ENCODE measurements at regions not wholly inside any gene's neighbourhood (a gene's known extent, or its start where the extent isn't known, plus 50 kb on each side); places are given as distances from the start of the nearest gene placed in this dataset.

DNA sequence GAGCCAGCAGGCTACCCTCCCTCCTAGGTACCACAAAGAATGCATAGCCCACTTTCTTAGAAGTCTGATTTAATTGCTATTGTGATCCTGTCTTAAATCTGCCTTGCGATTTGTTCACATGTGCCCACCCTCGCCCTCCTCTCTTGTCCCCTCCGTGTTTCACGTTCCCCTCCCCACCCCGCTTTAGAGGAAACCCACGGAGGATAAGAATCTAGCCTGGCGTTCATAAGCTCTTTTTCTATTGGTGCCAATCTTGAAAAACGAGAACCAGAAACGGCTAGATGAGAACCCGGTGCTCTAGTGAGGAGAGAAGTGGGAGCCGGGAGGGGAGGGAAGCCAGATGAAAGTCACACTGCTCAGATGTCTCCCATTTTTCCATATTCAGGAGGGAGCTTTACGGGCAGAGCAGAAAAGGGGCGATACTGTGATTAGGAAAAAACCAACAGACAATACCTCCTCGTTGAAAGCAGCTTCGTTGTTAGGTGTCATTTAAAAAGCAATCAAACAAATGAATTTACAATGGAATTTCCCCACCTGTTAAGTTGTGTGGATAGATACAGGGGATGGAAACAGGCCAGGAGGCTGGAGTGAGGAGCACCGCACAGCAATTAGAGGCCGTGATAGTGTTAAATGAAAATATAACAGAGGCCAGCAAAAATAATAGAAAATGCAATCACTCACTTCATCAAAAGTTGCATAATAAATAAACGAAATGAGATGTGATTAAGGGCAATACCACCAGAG, 272.1 kb downstream of the GATA3 start:
- DNase-seq (ENCODE audit: low spot score) = no peak
- Histone ChIP-seq H3K4me1 (ENCODE audit: control insufficient read depth in 4 of 4, insufficient read depth in 4 of 4, low read length in 3 of 4) (no peaks in the 10 kb centered on the region), H3K27ac (ENCODE audit: low read depth in 1 of 2, low read length in 2 of 2) (no peak overlapping the region), H3K36me3 (ENCODE audit: control insufficient read depth in 4 of 4, insufficient read depth in 3 of 4, low read depth in 1 of 4, low read length in 3 of 4) (no peaks in the 10 kb centered on the region), H3K4me3 (ENCODE audit: low read depth in 1 of 3, low read length in 3 of 3) (no peak overlapping the region), H3K9ac (ENCODE audit: low read depth in 1 of 2, low read length in 2 of 2) (no peak overlapping the region), H3K9me3 (ENCODE audit: control insufficient read depth in 4 of 4, low read length in 3 of 4) (no peaks in the 10 kb centered on the region), H3K27me3 (ENCODE audit: control insufficient read depth in 4 of 4, insufficient read depth in 4 of 4, low read length in 3 of 4) (peaks cover 0 to 12% (median 7%) of the 10 kb centered on the region in 4 donors)
- WGBS = 70% methylated on average over 18 of the region's 18 CpGs
- TF ChIP-seq FOXA1 (IDR thresholded peaks at IDR 0.05) = no peak
- TF ChIP-seq GABPA (IDR thresholded peaks at IDR 0.05 in 1 of 2, conservative IDR thresholded peaks at IDR 0.05 in 1 of 2) = no peak
- TF ChIP-seq, protein P1, sequence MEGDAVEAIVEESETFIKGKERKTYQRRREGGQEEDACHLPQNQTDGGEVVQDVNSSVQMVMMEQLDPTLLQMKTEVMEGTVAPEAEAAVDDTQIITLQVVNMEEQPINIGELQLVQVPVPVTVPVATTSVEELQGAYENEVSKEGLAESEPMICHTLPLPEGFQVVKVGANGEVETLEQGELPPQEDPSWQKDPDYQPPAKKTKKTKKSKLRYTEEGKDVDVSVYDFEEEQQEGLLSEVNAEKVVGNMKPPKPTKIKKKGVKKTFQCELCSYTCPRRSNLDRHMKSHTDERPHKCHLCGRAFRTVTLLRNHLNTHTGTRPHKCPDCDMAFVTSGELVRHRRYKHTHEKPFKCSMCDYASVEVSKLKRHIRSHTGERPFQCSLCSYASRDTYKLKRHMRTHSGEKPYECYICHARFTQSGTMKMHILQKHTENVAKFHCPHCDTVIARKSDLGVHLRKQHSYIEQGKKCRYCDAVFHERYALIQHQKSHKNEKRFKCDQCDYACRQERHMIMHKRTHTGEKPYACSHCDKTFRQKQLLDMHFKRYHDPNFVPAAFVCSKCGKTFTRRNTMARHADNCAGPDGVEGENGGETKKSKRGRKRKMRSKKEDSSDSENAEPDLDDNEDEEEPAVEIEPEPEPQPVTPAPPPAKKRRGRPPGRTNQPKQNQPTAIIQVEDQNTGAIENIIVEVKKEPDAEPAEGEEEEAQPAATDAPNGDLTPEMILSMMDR (IDR thresholded peaks at IDR 0.05; ENCODE audit: low read depth, low read length, missing input control) = no peak
- TF ChIP-seq HNF4A (conservative IDR thresholded peaks at IDR 0.05) = no peak
- TF ChIP-seq EGR1 (IDR thresholded peaks at IDR 0.05; ENCODE audit: low read depth in 2 of 2) = no peak
- TF ChIP-seq YY1 (IDR thresholded peaks at IDR 0.05) = no peak
- TF ChIP-seq RAD21 (IDR thresholded peaks at IDR 0.05) = no peak
- TF ChIP-seq SP1 (IDR thresholded peaks at IDR 0.05) = no peak
- TF ChIP-seq, protein P2, sequence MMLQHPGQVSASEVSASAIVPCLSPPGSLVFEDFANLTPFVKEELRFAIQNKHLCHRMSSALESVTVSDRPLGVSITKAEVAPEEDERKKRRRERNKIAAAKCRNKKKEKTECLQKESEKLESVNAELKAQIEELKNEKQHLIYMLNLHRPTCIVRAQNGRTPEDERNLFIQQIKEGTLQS (IDR thresholded peaks at IDR 0.05) = no peak
- TF ChIP-seq FOXA2 (IDR thresholded peaks at IDR 0.05) = no peak
- TF ChIP-seq HNF4G (IDR thresholded peaks at IDR 0.05) = no peak
- TF ChIP-seq NR2F2 (IDR thresholded peaks at IDR 0.05) = no peak
- TF ChIP-seq RXRA (IDR thresholded peaks at IDR 0.05) = no peak
- no peak for TF ChIP-seq TAF1 (conservative IDR thresholded peaks at IDR 0.05)
- TF ChIP-seq JUND (IDR thresholded peaks at IDR 0.05) = no peak
- TF ChIP-seq, protein P3, sequence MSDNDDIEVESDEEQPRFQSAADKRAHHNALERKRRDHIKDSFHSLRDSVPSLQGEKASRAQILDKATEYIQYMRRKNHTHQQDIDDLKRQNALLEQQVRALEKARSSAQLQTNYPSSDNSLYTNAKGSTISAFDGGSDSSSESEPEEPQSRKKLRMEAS (IDR thresholded peaks at IDR 0.05) = no peak
- TF ChIP-seq, protein P4, sequence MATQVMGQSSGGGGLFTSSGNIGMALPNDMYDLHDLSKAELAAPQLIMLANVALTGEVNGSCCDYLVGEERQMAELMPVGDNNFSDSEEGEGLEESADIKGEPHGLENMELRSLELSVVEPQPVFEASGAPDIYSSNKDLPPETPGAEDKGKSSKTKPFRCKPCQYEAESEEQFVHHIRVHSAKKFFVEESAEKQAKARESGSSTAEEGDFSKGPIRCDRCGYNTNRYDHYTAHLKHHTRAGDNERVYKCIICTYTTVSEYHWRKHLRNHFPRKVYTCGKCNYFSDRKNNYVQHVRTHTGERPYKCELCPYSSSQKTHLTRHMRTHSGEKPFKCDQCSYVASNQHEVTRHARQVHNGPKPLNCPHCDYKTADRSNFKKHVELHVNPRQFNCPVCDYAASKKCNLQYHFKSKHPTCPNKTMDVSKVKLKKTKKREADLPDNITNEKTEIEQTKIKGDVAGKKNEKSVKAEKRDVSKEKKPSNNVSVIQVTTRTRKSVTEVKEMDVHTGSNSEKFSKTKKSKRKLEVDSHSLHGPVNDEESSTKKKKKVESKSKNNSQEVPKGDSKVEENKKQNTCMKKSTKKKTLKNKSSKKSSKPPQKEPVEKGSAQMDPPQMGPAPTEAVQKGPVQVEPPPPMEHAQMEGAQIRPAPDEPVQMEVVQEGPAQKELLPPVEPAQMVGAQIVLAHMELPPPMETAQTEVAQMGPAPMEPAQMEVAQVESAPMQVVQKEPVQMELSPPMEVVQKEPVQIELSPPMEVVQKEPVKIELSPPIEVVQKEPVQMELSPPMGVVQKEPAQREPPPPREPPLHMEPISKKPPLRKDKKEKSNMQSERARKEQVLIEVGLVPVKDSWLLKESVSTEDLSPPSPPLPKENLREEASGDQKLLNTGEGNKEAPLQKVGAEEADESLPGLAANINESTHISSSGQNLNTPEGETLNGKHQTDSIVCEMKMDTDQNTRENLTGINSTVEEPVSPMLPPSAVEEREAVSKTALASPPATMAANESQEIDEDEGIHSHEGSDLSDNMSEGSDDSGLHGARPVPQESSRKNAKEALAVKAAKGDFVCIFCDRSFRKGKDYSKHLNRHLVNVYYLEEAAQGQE (IDR thresholded peaks at IDR 0.05) = no peak
- TF ChIP-seq, protein P5, sequence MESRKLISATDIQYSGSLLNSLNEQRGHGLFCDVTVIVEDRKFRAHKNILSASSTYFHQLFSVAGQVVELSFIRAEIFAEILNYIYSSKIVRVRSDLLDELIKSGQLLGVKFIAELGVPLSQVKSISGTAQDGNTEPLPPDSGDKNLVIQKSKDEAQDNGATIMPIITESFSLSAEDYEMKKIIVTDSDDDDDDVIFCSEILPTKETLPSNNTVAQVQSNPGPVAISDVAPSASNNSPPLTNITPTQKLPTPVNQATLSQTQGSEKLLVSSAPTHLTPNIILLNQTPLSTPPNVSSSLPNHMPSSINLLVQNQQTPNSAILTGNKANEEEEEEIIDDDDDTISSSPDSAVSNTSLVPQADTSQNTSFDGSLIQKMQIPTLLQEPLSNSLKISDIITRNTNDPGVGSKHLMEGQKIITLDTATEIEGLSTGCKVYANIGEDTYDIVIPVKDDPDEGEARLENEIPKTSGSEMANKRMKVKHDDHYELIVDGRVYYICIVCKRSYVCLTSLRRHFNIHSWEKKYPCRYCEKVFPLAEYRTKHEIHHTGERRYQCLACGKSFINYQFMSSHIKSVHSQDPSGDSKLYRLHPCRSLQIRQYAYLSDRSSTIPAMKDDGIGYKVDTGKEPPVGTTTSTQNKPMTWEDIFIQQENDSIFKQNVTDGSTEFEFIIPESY (IDR thresholded peaks at IDR 0.05) = no peak
